ENCODE measurements at regions not wholly inside any gene's neighbourhood (a gene's known extent, or its start where the extent isn't known, plus 50 kb on each side); places are given as distances from the start of the nearest gene placed in this dataset.

GRCh38 chr6:44664716-44665115 lies 277.2 kb downstream of the CDC5L start:
- no peak for DNase-seq

GRCh38 chr6:44665143-44665542 lies 277.6 kb downstream of the CDC5L start:
- DNase-seq = no peak

- no peak for DNase-seq
Observed at GRCh38 chr6:44665683-44666082, 278.2 kb downstream of the CDC5L start.

GRCh38 chr6:44666324-44666723 lies 278.8 kb downstream of the CDC5L start:
- DNase-seq = no peak

GRCh38 chr6:44667226-44667625 lies 279.7 kb downstream of the CDC5L start:
- no peak for DNase-seq

GRCh38 chr6:44667668-44668390 lies 280.3 kb downstream of the CDC5L start:
- DNase-seq = peak; percentile 9 to 36

- DNase-seq = no peak
Observed at GRCh38 chr6:44668391-44668930, 281.0 kb downstream of the CDC5L start.

GRCh38 chr6:44668976-44669934 lies 281.7 kb downstream of the CDC5L start:
- DNase-seq = no peak

- DNase-seq = no peak
Observed at GRCh38 chr6:44670146-44670545, 282.6 kb downstream of the CDC5L start.

GRCh38 chr6:44671333-44671732 lies 283.8 kb downstream of the CDC5L start:
- no peak for DNase-seq

- no peak for DNase-seq
Observed at GRCh38 chr6:44672086-44672485, 284.6 kb downstream of the CDC5L start.

- no peak for DNase-seq
Observed at GRCh38 chr6:44672841-44673240, 285.3 kb downstream of the CDC5L start.

- no peak for DNase-seq
Observed at GRCh38 chr6:44674226-44675155, 287.0 kb downstream of the CDC5L start.

- no peak for DNase-seq
Observed at GRCh38 chr6:44675449-44675848, 287.9 kb downstream of the CDC5L start.

GRCh38 chr6:44676246-44676790 lies 288.8 kb downstream of the CDC5L start:
- DNase-seq = no peak

- DNase-seq = no peak
Observed at GRCh38 chr6:44676826-44677433, 289.4 kb downstream of the CDC5L start.

GRCh38 chr6:44678252-44678935 lies 290.9 kb downstream of the CDC5L start:
- DNase-seq = no peak

- no peak for DNase-seq
Observed at GRCh38 chr6:44679438-44680201, 292.1 kb downstream of the CDC5L start.

- no peak for DNase-seq
Observed at GRCh38 chr6:44680202-44680720, 292.8 kb downstream of the CDC5L start.

GRCh38 chr6:44681761-44682160 lies 294.3 kb downstream of the CDC5L start:
- no peak for DNase-seq

Data from stimulated activated CD4-positive, alpha-beta T cell treated with anti-CD3 and anti-CD28 coated beads, Interleukin-4, amount 100 ng/mL, for 4 hours (primary cell).